OCI-LY7 (cell line): ENCODE measurements at regions not wholly inside any gene's neighbourhood (a gene's known extent, or its start where the extent isn't known, plus 50 kb on each side); places are given as distances from the start of the nearest gene placed in this dataset.

Experiments
- BruUV-seq: library from RNA; stranded (reverse); fragments of 400-500 nt; replicated peaks from 2 replicates; lab custom pipeline; 2021; lab: Mats Ljungman, UMichigan
- CTCF ChIA-PET: fragments of 300-600 bp; sonication (Branson Sonifier 250); formaldehyde crosslinking; loops from one replicate; lab custom pipeline; 2022; ENCODE audit warnings: antibody characterized with exemption; ENCODE audit not compliant: unreplicated experiment; lab: Charles Lee
- POLR2A ChIA-PET: fragments of 300-600 bp; sonication (Branson Sonifier 250); formaldehyde crosslinking; loops from one replicate; lab custom pipeline; 2022; ENCODE audit warnings: antibody characterized with exemption; lab: Charles Lee
- DNase-seq: peaks from one replicate; pipeline ENCODE4 v3.0.0-alpha.2; 2015; ENCODE audit warnings: low spot score
- H2AFZ ChIP-seq: fragments of 200-600 bp; sonication (generic), shearing (Covaris generic); 2 replicates; pipeline ENCODE4 v1.6.1; 2014; ENCODE audit warnings: mild to moderate bottlenecking, antibody characterized with exemption, low read length, moderate library complexity
- H3K27ac ChIP-seq: fragments of 200-600 bp; sonication (generic); 2 replicates; pipeline ENCODE4 v1.5.1; 2014; ENCODE audit warnings: mixed run types, low read depth, mild to moderate bottlenecking, moderate library complexity, low read length, inconsistent platforms; ENCODE audit not compliant: poor library complexity, severe bottlenecking
- H3K36me3 ChIP-seq: fragments of 200-600 bp; sonication (generic); 2 replicates; pipeline ENCODE4 v1.6.1; 2014; ENCODE audit warnings: mild to moderate bottlenecking, antibody characterized with exemption, low read length, moderate library complexity, mixed read lengths; ENCODE audit not compliant: insufficient read depth
- H3K4me1 ChIP-seq: fragments of 200-600 bp; sonication (generic); 2 replicates; pipeline ENCODE4 v1.5.1; 2014; ENCODE audit warnings: mild to moderate bottlenecking, low read length; ENCODE audit not compliant: insufficient read depth, poor library complexity, severe bottlenecking
- H3K4me2 ChIP-seq: fragments of 200-600 bp; sonication (generic); 2 replicates; pipeline ENCODE4 v1.6.1; 2014; ENCODE audit warnings: mild to moderate bottlenecking, low read length
- H3K4me3 ChIP-seq: fragments of 200-600 bp; sonication (generic); 2 replicates; pipeline ENCODE4 v1.5.1; 2014; ENCODE audit warnings: mild to moderate bottlenecking, low read depth, low read length; ENCODE audit not compliant: poor library complexity, severe bottlenecking
- H3K79me2 ChIP-seq: fragments of 200-600 bp; sonication (generic); 2 replicates; pipeline ENCODE4 v1.6.1; 2016; ENCODE audit warnings: low read depth, mild to moderate bottlenecking, low read length, moderate library complexity, mixed read lengths; ENCODE audit not compliant: insufficient read depth
- H3K9me2 ChIP-seq: fragments of 200-600 bp; sonication (generic); 2 replicates; pipeline ENCODE4 v1.6.1; 2016; ENCODE audit warnings: mild to moderate bottlenecking, low read length, mixed read lengths; ENCODE audit not compliant: insufficient read depth
- H3K9me3 ChIP-seq: fragments of 200-600 bp; sonication (generic); 2 replicates; pipeline ENCODE4 v1.6.1; 2014; ENCODE audit warnings: mild to moderate bottlenecking, mixed run types, low read length, mixed read lengths
- H4K20me1 ChIP-seq: fragments of 200-600 bp; sonication (generic); 2 replicates; pipeline ENCODE4 v1.6.1; 2014; ENCODE audit warnings: mild to moderate bottlenecking, antibody characterized with exemption, low read length, moderate library complexity, mixed read lengths; ENCODE audit not compliant: insufficient read depth
- EZH2phosphoT487 ChIP-seq: fragments of 200-600 bp; sonication (generic); IDR thresholded peaks from 2 replicates; pipeline ENCODE4 v1.6.1; 2018; ENCODE audit warnings: low read depth, borderline replicate concordance, mild to moderate bottlenecking, mixed run types, antibody characterized with exemption, low read length, moderate library complexity, mixed read lengths
- intact Hi-C: fragments of 100-400 bp; cut with micrococcal nuclease; formaldehyde crosslinking; loops from one replicate; pipeline ENCODE4 v1.10.0; 2022; ENCODE audit not compliant: unreplicated experiment
- TF ChIP-seq, protein P1 (sequence below): fragments of 200-600 bp; sonication (generic); conservative IDR thresholded peaks from 2 replicates; pipeline ENCODE4 v1.5.1; 2014; ENCODE audit warnings: mild to moderate bottlenecking, antibody characterized with exemption, low read length, moderate library complexity, mixed read lengths

DNA sequence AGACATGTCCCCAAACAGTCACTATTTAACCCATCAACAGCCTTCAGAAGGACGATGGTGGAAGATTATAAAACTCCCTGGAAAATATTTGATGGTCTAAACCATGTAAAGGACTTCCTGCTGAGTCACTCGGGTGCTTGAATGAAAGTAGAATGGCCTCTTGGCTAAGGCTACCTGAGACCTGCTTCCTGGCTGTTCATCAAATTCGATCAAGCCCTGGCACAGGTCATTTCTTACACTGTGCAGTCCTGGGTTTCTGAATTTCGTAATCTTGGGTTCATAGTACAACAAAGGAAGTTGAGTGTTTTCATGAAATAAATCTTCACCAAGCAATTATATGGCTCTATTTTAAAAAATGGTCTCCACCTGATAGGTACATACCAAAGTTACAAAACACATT lies 260.3 kb upstream of the RNF32 start:
- Histone ChIP-seq H3K4me2 (no peak overlapping the region), H3K36me3 (no peaks in the 10 kb centered on the region), H3K9me3 (no peaks in the 10 kb centered on the region), H3K4me1 (no peaks in the 10 kb centered on the region), H3K4me3 (no peak overlapping the region), H2AFZ (no peak overlapping the region), H3K79me2 (no peaks in the 10 kb centered on the region), H3K9me2 (no peaks in the 10 kb centered on the region), H4K20me1 (no peaks in the 10 kb centered on the region), H3K27ac (no peak overlapping the region)
- no peak for DNase-seq
- intact Hi-C loops, result no loop called here
- ChIA-PET POLR2A (no interaction called here), CTCF (no interaction called here)
- TF ChIP-seq EZH2phosphoT487, result no peak
- TF ChIP-seq, protein P1, sequence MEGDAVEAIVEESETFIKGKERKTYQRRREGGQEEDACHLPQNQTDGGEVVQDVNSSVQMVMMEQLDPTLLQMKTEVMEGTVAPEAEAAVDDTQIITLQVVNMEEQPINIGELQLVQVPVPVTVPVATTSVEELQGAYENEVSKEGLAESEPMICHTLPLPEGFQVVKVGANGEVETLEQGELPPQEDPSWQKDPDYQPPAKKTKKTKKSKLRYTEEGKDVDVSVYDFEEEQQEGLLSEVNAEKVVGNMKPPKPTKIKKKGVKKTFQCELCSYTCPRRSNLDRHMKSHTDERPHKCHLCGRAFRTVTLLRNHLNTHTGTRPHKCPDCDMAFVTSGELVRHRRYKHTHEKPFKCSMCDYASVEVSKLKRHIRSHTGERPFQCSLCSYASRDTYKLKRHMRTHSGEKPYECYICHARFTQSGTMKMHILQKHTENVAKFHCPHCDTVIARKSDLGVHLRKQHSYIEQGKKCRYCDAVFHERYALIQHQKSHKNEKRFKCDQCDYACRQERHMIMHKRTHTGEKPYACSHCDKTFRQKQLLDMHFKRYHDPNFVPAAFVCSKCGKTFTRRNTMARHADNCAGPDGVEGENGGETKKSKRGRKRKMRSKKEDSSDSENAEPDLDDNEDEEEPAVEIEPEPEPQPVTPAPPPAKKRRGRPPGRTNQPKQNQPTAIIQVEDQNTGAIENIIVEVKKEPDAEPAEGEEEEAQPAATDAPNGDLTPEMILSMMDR, result no peak
- BruUV-seq, result no TSS peak

DNA sequence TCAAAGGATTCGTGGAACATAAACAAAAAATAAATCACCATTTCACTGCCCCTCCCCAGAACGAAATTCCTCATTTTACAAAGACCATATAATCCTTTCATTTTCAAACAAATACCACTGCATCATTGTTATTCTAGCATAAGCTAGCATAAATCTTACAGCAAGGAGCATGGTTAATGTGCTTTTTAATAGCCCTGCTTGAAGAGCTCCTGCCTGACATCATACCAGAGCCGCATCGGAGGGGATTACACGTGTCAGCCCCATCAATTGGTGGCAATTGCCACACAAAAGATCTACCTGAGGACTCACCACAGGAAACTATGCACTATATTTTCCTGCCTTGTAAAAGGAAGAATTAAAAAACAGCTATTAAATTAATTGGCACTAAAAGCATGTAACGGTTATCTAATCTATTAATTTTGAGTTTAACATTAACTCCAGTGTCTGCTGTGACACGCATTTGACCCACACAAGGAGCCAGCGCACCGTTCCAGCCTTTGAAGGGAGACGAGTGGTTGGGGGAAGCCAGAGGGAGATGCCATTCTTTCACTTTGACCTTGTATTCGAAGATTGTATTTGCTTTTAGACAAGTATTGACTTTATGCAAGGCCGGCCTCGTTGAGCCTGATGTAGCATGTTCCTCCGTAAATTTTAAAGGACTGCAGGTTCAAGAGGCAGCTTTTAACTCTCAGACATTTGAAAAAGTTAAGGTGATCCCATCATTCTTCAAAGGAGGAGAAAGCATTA lies 261.1 kb upstream of the RNF32 start:
- CTCF ChIA-PET, result no interaction called here

DNA sequence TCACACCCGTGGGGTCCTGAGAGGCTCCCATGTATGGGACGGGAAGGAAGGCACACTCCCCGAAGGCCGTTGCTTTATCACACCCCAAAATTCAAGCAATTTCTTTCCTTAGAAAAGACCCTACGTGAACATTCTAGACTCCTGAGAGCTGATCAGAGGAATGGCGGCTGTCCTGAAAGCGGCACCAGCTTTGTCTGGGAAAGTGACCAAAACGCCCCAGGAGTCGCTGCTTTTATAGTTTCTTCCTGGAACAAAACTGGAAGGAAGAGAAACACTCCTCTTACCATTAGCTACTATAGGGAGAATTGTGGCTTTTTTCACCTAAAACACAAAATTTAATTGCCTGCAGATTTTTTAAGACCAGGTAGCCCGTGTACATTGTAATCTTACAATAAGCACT lies 261.8 kb upstream of the RNF32 start:
- Histone ChIP-seq H4K20me1 (no peaks in the 10 kb centered on the region), H2AFZ (no peak overlapping the region), H3K4me2 (no peak overlapping the region), H3K27ac (no peak overlapping the region), H3K9me2 (no peaks in the 10 kb centered on the region), H3K9me3 (no peaks in the 10 kb centered on the region), H3K36me3 (no peaks in the 10 kb centered on the region), H3K79me2 (no peaks in the 10 kb centered on the region), H3K4me3 (no peak overlapping the region), H3K4me1 (no peaks in the 10 kb centered on the region)
- TF ChIP-seq EZH2phosphoT487, result no peak
- TF ChIP-seq, protein P1, result no peak
- POLR2A ChIA-PET, result no interaction called here
- BruUV-seq, result no TSS peak
- DNase-seq, result no peak
- intact Hi-C loops, result no loop called here
- CTCF ChIA-PET, result no interaction called here

More for the DNA sequence above, 261.1 kb upstream of the RNF32 start:
- Histone ChIP-seq H3K9me3 (no peaks in the 10 kb centered on the region), H3K4me2 (no peak overlapping the region), H4K20me1 (no peaks in the 10 kb centered on the region), H3K4me3 (no peak overlapping the region), H3K36me3 (no peaks in the 10 kb centered on the region), H3K79me2 (no peaks in the 10 kb centered on the region), H3K27ac (no peak overlapping the region), H3K9me2 (no peaks in the 10 kb centered on the region), H3K4me1 (no peaks in the 10 kb centered on the region), H2AFZ (no peak overlapping the region)
- POLR2A ChIA-PET, result no interaction called here
- BruUV-seq, result no TSS peak
- intact Hi-C loops, result no loop called here
- DNase-seq, result no peak
- TF ChIP-seq, protein P1, result no peak
- TF ChIP-seq EZH2phosphoT487, result no peak
